ENCODE measurements at regions not wholly inside any gene's neighbourhood (a gene's known extent, or its start where the extent isn't known, plus 50 kb on each side); places are given as distances from the start of the nearest gene placed in this dataset.
"Not testable (repeated sequence)": the region's sequence is repeated elsewhere in the genome, so short reads cannot be mapped to it uniquely, and the experiment has no call there.

GRCh38 chr7:91603707-91604106 lies 276.8 kb downstream of the MTERF1 start:
- no peaks in the 10 kb centered on the region for H3K27me3 ChIP-seq (ENCODE audit: control insufficient read depth, insufficient read depth, low read length)
- H3K36me3 ChIP-seq (ENCODE audit: control insufficient read depth, insufficient read depth, low read length), result no peaks in the 10 kb centered on the region
- no peak overlapping the region for H3K9ac ChIP-seq (ENCODE audit: low read length)
- H3K9me3 ChIP-seq (ENCODE audit: control insufficient read depth, insufficient read depth, low read depth, low read length), result no peaks in the 10 kb centered on the region
- no peak overlapping the region for H3K27ac ChIP-seq (ENCODE audit: low read depth, low read length)
- 0 out of 2 replicates have a peak, but pooled peaks cover 3% of the 10 kb centered on the region for H3K4me1 ChIP-seq (ENCODE audit: control insufficient read depth, insufficient read depth, low read length)
- H3K4me3 ChIP-seq (ENCODE audit: low read depth, low read length), result no peak overlapping the region

DNA sequence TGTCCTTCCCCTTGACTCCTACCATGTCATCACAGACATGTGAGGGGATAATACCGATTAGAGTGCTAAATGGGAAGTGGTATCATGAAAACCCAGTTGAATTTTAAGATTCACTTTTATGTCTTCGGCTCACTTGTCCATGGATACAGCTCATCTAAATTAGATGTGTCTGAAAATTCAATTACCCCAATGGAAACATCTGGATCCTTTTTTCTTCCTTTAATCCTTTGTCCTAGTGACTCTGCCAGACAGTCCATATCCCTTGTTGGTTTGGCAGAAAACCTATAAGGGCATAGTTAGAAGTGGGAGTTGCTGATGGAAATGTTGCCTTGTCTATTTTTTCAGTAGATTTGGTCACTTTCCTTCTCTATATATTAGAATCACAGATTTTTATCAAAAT lies 271.9 kb downstream of the MTERF1 start:
- H3K27me3 ChIP-seq (ENCODE audit: control insufficient read depth, insufficient read depth, low read length), result no peaks in the 10 kb centered on the region

DNA sequence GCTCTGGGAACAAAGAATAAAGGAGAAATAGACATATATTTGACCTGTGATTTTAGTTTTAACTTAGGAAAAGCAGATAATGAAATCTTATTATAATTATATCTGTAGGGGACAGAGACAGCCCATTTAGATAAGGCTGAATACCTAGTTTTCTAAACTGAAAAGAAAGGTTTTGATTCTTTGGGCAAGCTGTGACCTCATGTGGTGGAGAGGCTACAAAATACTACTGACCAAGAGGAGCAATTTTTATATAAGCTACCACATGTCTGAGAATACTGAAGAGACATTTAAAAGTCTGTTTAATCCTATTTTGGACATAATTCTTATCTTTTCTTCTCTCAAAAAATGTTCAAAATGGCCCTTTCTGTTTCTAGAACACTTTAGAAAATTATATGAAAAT lies 271.0 kb downstream of the MTERF1 start:
- Histone ChIP-seq H3K27ac (ENCODE audit: low read depth, low read length) (no peak overlapping the region), H3K9me3 (ENCODE audit: control insufficient read depth, insufficient read depth, low read depth, low read length) (no peaks in the 10 kb centered on the region), H3K9ac (ENCODE audit: low read length) (no peak overlapping the region), H3K27me3 (ENCODE audit: control insufficient read depth, insufficient read depth, low read length) (no peaks in the 10 kb centered on the region), H3K4me3 (ENCODE audit: low read depth, low read length) (no peak overlapping the region), H3K36me3 (ENCODE audit: control insufficient read depth, insufficient read depth, low read length) (no peaks in the 10 kb centered on the region), H3K4me1 (ENCODE audit: control insufficient read depth, insufficient read depth, low read length) (no peaks in the 10 kb centered on the region)

More for the DNA sequence above, 271.9 kb downstream of the MTERF1 start:
- H3K9ac ChIP-seq (ENCODE audit: low read length), result no peak overlapping the region
- H3K9me3 ChIP-seq (ENCODE audit: control insufficient read depth, insufficient read depth, low read depth, low read length), result no peaks in the 10 kb centered on the region
- no peak overlapping the region for H3K27ac ChIP-seq (ENCODE audit: low read depth, low read length)
- no peaks in the 10 kb centered on the region for H3K36me3 ChIP-seq (ENCODE audit: control insufficient read depth, insufficient read depth, low read length)
- H3K4me3 ChIP-seq (ENCODE audit: low read depth, low read length), result no peak overlapping the region
- 0 out of 2 replicates have a peak, but pooled peaks cover 1% of the 10 kb centered on the region for H3K4me1 ChIP-seq (ENCODE audit: control insufficient read depth, insufficient read depth, low read length)

DNA sequence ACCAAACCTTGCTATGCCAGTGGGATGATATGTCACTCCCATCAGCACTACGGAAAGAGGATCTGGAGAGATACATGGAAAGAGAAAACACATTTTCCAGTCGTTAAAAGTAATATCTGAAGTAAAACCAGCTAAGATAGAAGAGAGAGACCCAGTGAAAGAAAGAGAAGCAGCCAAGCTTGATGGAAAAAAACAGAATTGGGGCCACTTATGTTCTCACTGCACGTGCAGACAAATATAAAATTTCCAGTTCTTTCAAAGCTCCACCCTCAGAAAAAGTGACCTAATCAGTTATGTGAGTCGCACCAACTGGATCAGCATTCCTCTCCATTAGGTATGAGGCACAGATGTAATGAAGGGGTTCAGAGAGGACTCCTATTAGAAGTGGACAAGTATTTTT lies 266.1 kb downstream of the MTERF1 start:
- no peaks in the 10 kb centered on the region for H3K27me3 ChIP-seq (ENCODE audit: control insufficient read depth, insufficient read depth, low read length)
- no peak overlapping the region for H3K4me3 ChIP-seq (ENCODE audit: low read depth, low read length)
- H3K9me3 ChIP-seq (ENCODE audit: control insufficient read depth, insufficient read depth, low read depth, low read length), result no peaks in the 10 kb centered on the region
- no peaks in the 10 kb centered on the region for H3K36me3 ChIP-seq (ENCODE audit: control insufficient read depth, insufficient read depth, low read length)
- H3K27ac ChIP-seq (ENCODE audit: low read depth, low read length), result no peak overlapping the region
- H3K9ac ChIP-seq (ENCODE audit: low read length), result no peak overlapping the region
- no peaks in the 10 kb centered on the region for H3K4me1 ChIP-seq (ENCODE audit: control insufficient read depth, insufficient read depth, low read length)

DNA sequence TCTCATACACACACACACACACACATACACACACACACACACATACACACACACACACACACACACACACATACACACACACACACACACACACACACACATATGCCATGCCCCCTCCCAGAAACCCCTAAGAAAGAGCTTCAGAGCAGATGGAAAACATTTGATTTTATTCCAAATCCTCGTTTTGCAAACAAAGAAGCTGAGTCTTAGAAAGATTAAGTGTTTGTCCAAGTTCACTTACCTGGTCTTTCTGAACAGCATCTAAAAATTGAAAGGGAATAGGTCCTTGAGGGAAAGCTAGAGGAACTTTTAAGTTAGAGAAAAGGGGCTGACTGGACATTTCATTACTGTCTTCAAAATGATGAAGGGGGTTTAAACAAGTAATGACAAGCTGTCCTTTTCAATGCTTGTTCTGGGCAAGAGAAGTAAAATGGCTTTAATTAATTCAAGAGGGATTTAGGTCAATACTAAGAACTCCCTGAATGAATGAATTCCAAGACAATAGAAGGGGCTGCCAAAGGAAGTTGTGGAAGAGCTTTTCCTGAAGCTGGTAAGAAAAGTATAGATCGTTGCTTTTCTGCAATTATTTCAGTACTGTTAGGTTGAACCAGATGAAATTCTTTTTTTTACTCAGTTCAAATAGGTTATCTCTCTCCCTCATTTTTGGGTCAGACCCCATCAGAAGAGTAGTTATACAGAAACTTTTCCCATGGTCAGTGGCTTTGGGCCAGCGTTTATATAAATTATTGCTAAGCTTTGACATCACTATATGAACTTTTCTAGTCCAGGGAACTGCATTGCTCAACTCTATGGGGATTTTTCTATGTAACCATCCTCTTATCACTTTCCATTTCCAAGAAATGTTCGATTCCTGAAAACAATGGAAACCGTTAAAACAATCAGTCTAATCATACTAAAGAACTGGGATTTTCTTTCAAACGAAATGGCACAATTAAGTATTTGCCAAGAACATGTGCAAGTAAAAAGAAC lies 261.4 kb downstream of the MTERF1 start:
- H3K4me3 ChIP-seq (ENCODE audit: low read depth, low read length), result no peak overlapping the region
- no peaks in the 10 kb centered on the region for H3K36me3 ChIP-seq (ENCODE audit: control insufficient read depth, insufficient read depth, low read length)
- H3K27ac ChIP-seq (ENCODE audit: low read depth, low read length), result no peak overlapping the region
- H3K27me3 ChIP-seq (ENCODE audit: control insufficient read depth, insufficient read depth, low read length), result no peaks in the 10 kb centered on the region
- H3K4me1 ChIP-seq (ENCODE audit: control insufficient read depth, insufficient read depth, low read length), result no peaks in the 10 kb centered on the region
- H3K9me3 ChIP-seq (ENCODE audit: control insufficient read depth, insufficient read depth, low read depth, low read length), result no peaks in the 10 kb centered on the region
- H3K9ac ChIP-seq (ENCODE audit: low read length), result no peak overlapping the region

- Histone ChIP-seq H3K9ac (ENCODE audit: low read length) (no peak overlapping the region), H3K4me3 (ENCODE audit: low read depth, low read length) (no peak overlapping the region), H3K4me1 (ENCODE audit: control insufficient read depth, insufficient read depth, low read length) (no peaks in the 10 kb centered on the region), H3K36me3 (ENCODE audit: control insufficient read depth, insufficient read depth, low read length) (no peaks in the 10 kb centered on the region), H3K27me3 (ENCODE audit: control insufficient read depth, insufficient read depth, low read length) (no peaks in the 10 kb centered on the region), H3K9me3 (ENCODE audit: control insufficient read depth, insufficient read depth, low read depth, low read length) (no peaks in the 10 kb centered on the region), H3K27ac (ENCODE audit: low read depth, low read length) (no peak overlapping the region)
Observed at GRCh38 chr7:91620827-91621226, 259.7 kb downstream of the MTERF1 start.

- H3K9ac ChIP-seq (ENCODE audit: low read length); H3K36me3 ChIP-seq (ENCODE audit: control insufficient read depth, insufficient read depth, low read length); H3K9me3 ChIP-seq (ENCODE audit: control insufficient read depth, insufficient read depth, low read depth, low read length); H3K27me3 ChIP-seq (ENCODE audit: control insufficient read depth, insufficient read depth, low read length); H3K4me3 ChIP-seq (ENCODE audit: low read depth, low read length); H3K27ac ChIP-seq (ENCODE audit: low read depth, low read length); H3K4me1 ChIP-seq (ENCODE audit: control insufficient read depth, insufficient read depth, low read length): not testable (repeated sequence)
Observed at GRCh38 chr7:91627324-91627723, 253.2 kb downstream of the MTERF1 start.

DNA sequence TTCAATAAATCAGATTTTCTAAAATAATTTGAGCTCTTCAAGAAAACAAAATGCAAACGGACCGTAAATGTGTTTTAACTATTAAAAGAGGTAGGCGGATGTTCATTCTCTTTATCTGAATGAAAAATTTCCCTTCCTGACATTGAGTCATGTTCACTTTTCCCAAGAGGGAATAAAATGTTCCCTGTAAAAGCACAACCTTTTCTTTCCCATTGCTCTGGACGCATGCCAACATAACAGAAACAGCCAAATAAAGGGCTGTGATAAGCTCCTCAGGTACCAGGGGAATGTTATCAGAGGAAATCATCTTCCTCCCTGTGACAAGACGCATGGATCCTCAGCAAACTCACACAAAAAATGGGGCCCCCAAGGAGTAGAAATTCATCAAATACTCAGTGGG lies 251.8 kb downstream of the MTERF1 start:
- H3K9me3 ChIP-seq (ENCODE audit: control insufficient read depth, insufficient read depth, low read depth, low read length), result no peaks in the 10 kb centered on the region
- H3K9ac ChIP-seq (ENCODE audit: low read length), result no peak overlapping the region
- H3K4me1 ChIP-seq (ENCODE audit: control insufficient read depth, insufficient read depth, low read length), result no peaks in the 10 kb centered on the region
- H3K36me3 ChIP-seq (ENCODE audit: control insufficient read depth, insufficient read depth, low read length), result no peaks in the 10 kb centered on the region
- no peaks in the 10 kb centered on the region for H3K27me3 ChIP-seq (ENCODE audit: control insufficient read depth, insufficient read depth, low read length)
- no peak overlapping the region for H3K4me3 ChIP-seq (ENCODE audit: low read depth, low read length)
- H3K27ac ChIP-seq (ENCODE audit: low read depth, low read length), result no peak overlapping the region

- Histone ChIP-seq H3K9me3 (ENCODE audit: control insufficient read depth, insufficient read depth, low read depth, low read length) (no peaks in the 10 kb centered on the region), H3K36me3 (ENCODE audit: control insufficient read depth, insufficient read depth, low read length) (no peaks in the 10 kb centered on the region), H3K9ac (ENCODE audit: low read length) (no peak overlapping the region), H3K4me3 (ENCODE audit: low read depth, low read length) (no peak overlapping the region), H3K27ac (ENCODE audit: low read depth, low read length) (no peak overlapping the region), H3K27me3 (ENCODE audit: control insufficient read depth, insufficient read depth, low read length) (no peaks in the 10 kb centered on the region), H3K4me1 (ENCODE audit: control insufficient read depth, insufficient read depth, low read length) (no peaks in the 10 kb centered on the region)
Observed at GRCh38 chr7:91630581-91631380, 249.7 kb downstream of the MTERF1 start.

DNA sequence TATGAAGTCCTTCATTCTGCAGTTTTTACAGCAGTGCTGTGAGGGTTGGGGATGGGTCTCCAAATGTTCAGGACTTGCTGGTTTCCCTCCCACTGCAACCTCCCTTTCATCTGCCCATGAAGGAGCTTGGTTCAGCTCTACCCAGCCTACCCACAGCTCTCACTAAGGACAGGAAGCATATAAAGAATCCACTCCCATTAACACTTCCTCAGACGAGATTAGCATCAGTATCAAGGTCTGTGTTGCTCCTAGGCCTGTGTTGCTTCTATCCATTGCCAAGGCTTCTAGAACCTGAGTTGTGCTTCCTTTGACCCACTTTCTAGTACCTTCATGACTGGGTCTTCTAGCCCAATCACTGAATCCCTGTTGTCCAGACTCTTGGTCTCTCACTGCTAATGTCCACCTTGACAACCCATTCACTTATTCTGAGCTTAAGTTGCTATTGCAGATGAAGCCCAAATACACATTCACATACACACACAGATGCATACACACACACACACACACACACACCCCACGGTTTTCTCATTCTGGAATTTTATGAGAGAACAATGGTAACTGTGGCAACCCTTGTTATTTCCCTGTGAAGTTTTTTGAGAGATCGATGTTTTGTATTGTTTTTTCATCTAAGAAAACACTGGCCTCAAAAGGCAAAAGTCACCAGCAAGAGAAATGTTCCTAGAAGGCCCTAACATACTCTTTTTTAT lies 248.1 kb downstream of the MTERF1 start:
- Histone ChIP-seq H3K4me3 (ENCODE audit: low read depth, low read length) (no peak overlapping the region), H3K27ac (ENCODE audit: low read depth, low read length) (no peak overlapping the region), H3K27me3 (ENCODE audit: control insufficient read depth, insufficient read depth, low read length) (no peaks in the 10 kb centered on the region), H3K9ac (ENCODE audit: low read length) (no peak overlapping the region), H3K4me1 (ENCODE audit: control insufficient read depth, insufficient read depth, low read length) (no peaks in the 10 kb centered on the region), H3K36me3 (ENCODE audit: control insufficient read depth, insufficient read depth, low read length) (no peaks in the 10 kb centered on the region), H3K9me3 (ENCODE audit: control insufficient read depth, insufficient read depth, low read depth, low read length) (no peaks in the 10 kb centered on the region)
